Loucy (cell line): ENCODE measurements at regions not wholly inside any gene's neighbourhood (a gene's known extent, or its start where the extent isn't known, plus 50 kb on each side); places are given as distances from the start of the nearest gene placed in this dataset.

Experiments
- H2AFZ ChIP-seq: fragments of 200-600 bp; sonication (generic); 2 replicates; pipeline ENCODE4 v1.6.0; 2016; ENCODE audit warnings: antibody characterized with exemption, mild to moderate bottlenecking, low read length, moderate library complexity
- H3F3A ChIP-seq: fragments of 200-600 bp; 2 replicates; pipeline ENCODE4 v1.6.0; 2016; ENCODE audit warnings: antibody characterized with exemption, low read depth, mild to moderate bottlenecking
- H3K27me3 ChIP-seq: fragments of 200-600 bp; sonication (generic); 2 replicates; pipeline ENCODE4 v1.6.1; 2014; ENCODE audit warnings: low read length, mild to moderate bottlenecking; ENCODE audit not compliant: insufficient read depth, poor library complexity, severe bottlenecking
- H3K36me3 ChIP-seq: fragments of 200-600 bp; sonication (generic); 2 replicates; pipeline ENCODE4 v1.6.1; 2016; ENCODE audit warnings: low read length; ENCODE audit not compliant: insufficient read depth
- H3K4me1 ChIP-seq: fragments of 200-600 bp; sonication (generic); 2 replicates; pipeline ENCODE4 v1.5.1; 2014; ENCODE audit warnings: low read length, mild to moderate bottlenecking; ENCODE audit not compliant: insufficient read depth, poor library complexity, severe bottlenecking
- H3K4me2 ChIP-seq: fragments of 200-600 bp; sonication (generic); 2 replicates; pipeline ENCODE4 v1.6.0; 2014; ENCODE audit warnings: antibody characterized with exemption, low read length, low read depth, mild to moderate bottlenecking; ENCODE audit not compliant: poor library complexity, severe bottlenecking
- H3K4me3 ChIP-seq: fragments of 200-600 bp; sonication (generic); 2 replicates; pipeline ENCODE4 v1.5.1; 2014; ENCODE audit warnings: low read length, mild to moderate bottlenecking, mixed read lengths; ENCODE audit not compliant: poor library complexity, severe bottlenecking
- H3K79me2 ChIP-seq: fragments of 200-600 bp; sonication (generic); 2 replicates; pipeline ENCODE4 v1.6.1; 2014; ENCODE audit warnings: low read length; ENCODE audit not compliant: insufficient read depth
- H3K9ac ChIP-seq: fragments of 200-600 bp; sonication (generic); 2 replicates; pipeline ENCODE4 v1.6.0; 2014; ENCODE audit warnings: mild to moderate bottlenecking, low read depth, low read length, moderate library complexity; ENCODE audit not compliant: poor library complexity, severe bottlenecking
- H3K9me2 ChIP-seq: fragments of 200-600 bp; sonication (generic); replicated peaks from 2 replicates; pipeline ENCODE4 v1.6.1; 2016; ENCODE audit warnings: low read depth, low read length, mixed read lengths
- H3K9me3 ChIP-seq: fragments of 200-600 bp; sonication (generic); 2 replicates; pipeline ENCODE4 v1.6.1; 2014; ENCODE audit warnings: mild to moderate bottlenecking, antibody characterized with exemption, low read length, low read depth; ENCODE audit not compliant: insufficient read depth
- H4K20me1 ChIP-seq: fragments of 200-600 bp; sonication (generic); 2 replicates; pipeline ENCODE4 v1.6.0; 2014; ENCODE audit warnings: antibody characterized with exemption, low read length, mild to moderate bottlenecking; ENCODE audit not compliant: insufficient read depth, poor library complexity, severe bottlenecking
- EZH2phosphoT487 ChIP-seq: fragments of 200-600 bp; IDR thresholded peaks from 2 replicates; pipeline ENCODE4 v1.6.1; 2018; ENCODE audit warnings: antibody characterized with exemption, mild to moderate bottlenecking, moderate library complexity, borderline replicate concordance
- TF ChIP-seq, protein P1 (sequence below): fragments of 200-600 bp; sonication (generic); conservative IDR thresholded peaks from 2 replicates; pipeline ENCODE4 v1.5.1; 2014; ENCODE audit warnings: mild to moderate bottlenecking, antibody characterized with exemption, low read length

DNA sequence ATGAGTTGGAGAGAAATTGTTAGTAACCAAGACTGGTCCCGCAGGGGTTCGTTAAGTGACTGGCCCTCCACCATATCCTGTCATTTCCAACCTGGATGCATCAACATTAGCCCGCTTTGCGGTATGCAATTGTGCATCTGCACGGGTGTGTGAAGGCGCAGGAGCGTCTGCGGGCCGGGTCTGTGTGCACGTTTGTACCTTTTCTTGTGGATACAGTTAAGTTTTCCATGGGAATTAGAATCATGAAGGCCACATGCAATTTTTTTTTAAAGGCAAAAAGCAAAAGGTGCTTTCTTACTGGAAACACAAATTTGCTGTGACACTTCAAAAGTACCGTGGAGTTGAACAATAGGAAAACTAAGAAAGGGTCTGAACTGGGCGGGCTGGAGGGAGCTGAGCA is 355.4 kb upstream of the ZFHX3 start:
- TF ChIP-seq, protein P1, sequence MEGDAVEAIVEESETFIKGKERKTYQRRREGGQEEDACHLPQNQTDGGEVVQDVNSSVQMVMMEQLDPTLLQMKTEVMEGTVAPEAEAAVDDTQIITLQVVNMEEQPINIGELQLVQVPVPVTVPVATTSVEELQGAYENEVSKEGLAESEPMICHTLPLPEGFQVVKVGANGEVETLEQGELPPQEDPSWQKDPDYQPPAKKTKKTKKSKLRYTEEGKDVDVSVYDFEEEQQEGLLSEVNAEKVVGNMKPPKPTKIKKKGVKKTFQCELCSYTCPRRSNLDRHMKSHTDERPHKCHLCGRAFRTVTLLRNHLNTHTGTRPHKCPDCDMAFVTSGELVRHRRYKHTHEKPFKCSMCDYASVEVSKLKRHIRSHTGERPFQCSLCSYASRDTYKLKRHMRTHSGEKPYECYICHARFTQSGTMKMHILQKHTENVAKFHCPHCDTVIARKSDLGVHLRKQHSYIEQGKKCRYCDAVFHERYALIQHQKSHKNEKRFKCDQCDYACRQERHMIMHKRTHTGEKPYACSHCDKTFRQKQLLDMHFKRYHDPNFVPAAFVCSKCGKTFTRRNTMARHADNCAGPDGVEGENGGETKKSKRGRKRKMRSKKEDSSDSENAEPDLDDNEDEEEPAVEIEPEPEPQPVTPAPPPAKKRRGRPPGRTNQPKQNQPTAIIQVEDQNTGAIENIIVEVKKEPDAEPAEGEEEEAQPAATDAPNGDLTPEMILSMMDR = no peak
- no peak for TF ChIP-seq EZH2phosphoT487
- Histone ChIP-seq H3K4me3 (no peak overlapping the region), H3K9me3 (no peaks in the 10 kb centered on the region), H3K4me1 (peaks cover 8% of the 10 kb centered on the region), H3F3A (no peaks in the 10 kb centered on the region), H2AFZ (no peak overlapping the region), H3K36me3 (no peaks in the 10 kb centered on the region), H4K20me1 (no peaks in the 10 kb centered on the region), H3K4me2 (no peak overlapping the region), H3K79me2 (no peaks in the 10 kb centered on the region), H3K9me2 (no peaks in the 10 kb centered on the region), H3K27me3 (no peaks in the 10 kb centered on the region), H3K9ac (no peak overlapping the region)

DNA sequence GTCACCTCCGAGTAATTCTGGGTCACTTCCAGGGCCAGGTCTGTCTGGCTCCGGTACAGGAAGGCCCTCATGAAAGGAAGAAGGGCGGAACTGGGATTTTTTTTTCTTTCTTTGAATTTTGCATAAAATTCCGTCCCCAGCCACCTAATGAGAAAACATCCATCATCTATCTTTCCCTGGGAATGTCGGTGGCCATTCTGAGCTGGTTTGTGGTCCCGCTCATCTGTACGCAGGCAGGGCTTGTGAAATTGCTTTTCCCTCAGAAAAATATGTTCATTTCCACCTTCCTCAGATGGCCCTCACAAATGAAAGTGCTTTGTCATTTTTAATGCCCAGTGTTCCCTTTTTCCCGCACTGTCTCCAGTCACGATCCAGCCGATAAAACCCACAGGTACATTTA is 353.0 kb upstream of the ZFHX3 start:
- no peak overlapping the region for H3K4me2 ChIP-seq
- H4K20me1 ChIP-seq = no peaks in the 10 kb centered on the region
- H3K79me2 ChIP-seq = no peaks in the 10 kb centered on the region
- H3K4me3 ChIP-seq = no peak overlapping the region
- no peak overlapping the region for H2AFZ ChIP-seq
- TF ChIP-seq EZH2phosphoT487 = no peak
- TF ChIP-seq, protein P1 = no peak
- H3K36me3 ChIP-seq = no peaks in the 10 kb centered on the region
- no peaks in the 10 kb centered on the region for H3K9me2 ChIP-seq
- peaks cover 20% of the 10 kb centered on the region for H3K4me1 ChIP-seq
- H3K9me3 ChIP-seq = no peaks in the 10 kb centered on the region
- no peaks in the 10 kb centered on the region for H3K27me3 ChIP-seq
- no peaks in the 10 kb centered on the region for H3F3A ChIP-seq
- no peak overlapping the region for H3K9ac ChIP-seq

DNA sequence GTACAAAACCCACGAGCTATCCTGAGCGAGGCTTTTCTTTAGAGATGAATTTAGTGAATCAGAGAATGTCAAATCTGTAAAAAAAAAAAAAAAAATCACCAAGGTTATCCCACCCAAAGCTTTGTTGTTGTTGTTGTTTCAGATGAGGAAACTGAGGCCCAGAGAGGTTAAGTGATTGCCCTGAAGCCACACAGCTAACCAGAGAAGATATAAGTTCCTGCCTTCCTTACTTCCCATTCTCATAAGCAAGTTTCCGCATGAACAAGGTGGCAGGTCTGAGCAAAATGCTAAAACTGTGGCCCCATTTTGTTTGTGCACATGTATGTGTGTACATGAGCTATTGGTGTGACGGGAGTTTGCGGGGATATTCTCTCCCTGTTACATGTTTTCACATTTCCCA is 352.1 kb upstream of the ZFHX3 start:
- Histone ChIP-seq H3K9me2 (no peaks in the 10 kb centered on the region), H3K4me2 (no peak overlapping the region), H4K20me1 (no peaks in the 10 kb centered on the region), H2AFZ (no peak overlapping the region), H3K27me3 (no peaks in the 10 kb centered on the region), H3K9ac (no peak overlapping the region), H3K4me3 (no peak overlapping the region), H3F3A (no peaks in the 10 kb centered on the region), H3K4me1 (peaks cover 30% of the 10 kb centered on the region), H3K9me3 (no peaks in the 10 kb centered on the region), H3K79me2 (no peaks in the 10 kb centered on the region), H3K36me3 (no peaks in the 10 kb centered on the region)
- TF ChIP-seq, protein P1 = no peak
- TF ChIP-seq EZH2phosphoT487 = no peak
